Epithelial cell of proximal tubule (primary cell): ENCODE measurements at regions not wholly inside any gene's neighbourhood (a gene's known extent, or its start where the extent isn't known, plus 50 kb on each side); places are given as distances from the start of the nearest gene placed in this dataset.

Experiments used
- DNase-seq: peaks from one replicate; pipeline ENCODE4 v3.0.0-alpha.2; 2011; ENCODE audit warnings: low read depth
- H3K4me3 ChIP-seq: 2 replicates; pipeline ENCODE4 v1.5.1; 2011; ENCODE audit warnings: low read depth, mild to moderate bottlenecking, low read length
- TF ChIP-seq, protein P1 (sequence below): conservative IDR thresholded peaks from 2 replicates; pipeline ENCODE4 v1.5.1; 2012; ENCODE audit warnings: low read depth, mild to moderate bottlenecking, low read length

DNA sequence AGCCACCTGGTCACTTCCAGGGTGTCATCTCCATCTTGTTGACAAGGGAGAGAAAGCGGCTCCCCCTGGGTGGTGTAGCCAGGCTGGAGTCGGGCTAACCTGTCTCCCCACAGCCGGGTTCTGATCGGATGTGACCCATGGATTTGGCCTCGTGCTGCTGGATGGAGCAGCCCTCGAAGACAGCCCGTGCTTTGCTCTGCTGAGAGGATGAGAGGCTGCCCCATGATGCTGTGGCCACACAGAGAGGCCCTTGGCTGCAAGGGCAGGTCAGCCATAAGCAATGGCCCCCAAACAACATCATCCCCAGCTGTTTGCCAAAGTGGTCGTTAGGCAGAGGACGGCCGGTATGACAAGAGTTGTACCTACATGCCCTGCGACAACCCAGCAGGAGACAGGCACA lies 106.6 kb downstream of the HMX1 start:
- TF ChIP-seq, protein P1, sequence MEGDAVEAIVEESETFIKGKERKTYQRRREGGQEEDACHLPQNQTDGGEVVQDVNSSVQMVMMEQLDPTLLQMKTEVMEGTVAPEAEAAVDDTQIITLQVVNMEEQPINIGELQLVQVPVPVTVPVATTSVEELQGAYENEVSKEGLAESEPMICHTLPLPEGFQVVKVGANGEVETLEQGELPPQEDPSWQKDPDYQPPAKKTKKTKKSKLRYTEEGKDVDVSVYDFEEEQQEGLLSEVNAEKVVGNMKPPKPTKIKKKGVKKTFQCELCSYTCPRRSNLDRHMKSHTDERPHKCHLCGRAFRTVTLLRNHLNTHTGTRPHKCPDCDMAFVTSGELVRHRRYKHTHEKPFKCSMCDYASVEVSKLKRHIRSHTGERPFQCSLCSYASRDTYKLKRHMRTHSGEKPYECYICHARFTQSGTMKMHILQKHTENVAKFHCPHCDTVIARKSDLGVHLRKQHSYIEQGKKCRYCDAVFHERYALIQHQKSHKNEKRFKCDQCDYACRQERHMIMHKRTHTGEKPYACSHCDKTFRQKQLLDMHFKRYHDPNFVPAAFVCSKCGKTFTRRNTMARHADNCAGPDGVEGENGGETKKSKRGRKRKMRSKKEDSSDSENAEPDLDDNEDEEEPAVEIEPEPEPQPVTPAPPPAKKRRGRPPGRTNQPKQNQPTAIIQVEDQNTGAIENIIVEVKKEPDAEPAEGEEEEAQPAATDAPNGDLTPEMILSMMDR: no peak
- no peak for DNase-seq
- H3K4me3 ChIP-seq: no peak overlapping the region

DNA sequence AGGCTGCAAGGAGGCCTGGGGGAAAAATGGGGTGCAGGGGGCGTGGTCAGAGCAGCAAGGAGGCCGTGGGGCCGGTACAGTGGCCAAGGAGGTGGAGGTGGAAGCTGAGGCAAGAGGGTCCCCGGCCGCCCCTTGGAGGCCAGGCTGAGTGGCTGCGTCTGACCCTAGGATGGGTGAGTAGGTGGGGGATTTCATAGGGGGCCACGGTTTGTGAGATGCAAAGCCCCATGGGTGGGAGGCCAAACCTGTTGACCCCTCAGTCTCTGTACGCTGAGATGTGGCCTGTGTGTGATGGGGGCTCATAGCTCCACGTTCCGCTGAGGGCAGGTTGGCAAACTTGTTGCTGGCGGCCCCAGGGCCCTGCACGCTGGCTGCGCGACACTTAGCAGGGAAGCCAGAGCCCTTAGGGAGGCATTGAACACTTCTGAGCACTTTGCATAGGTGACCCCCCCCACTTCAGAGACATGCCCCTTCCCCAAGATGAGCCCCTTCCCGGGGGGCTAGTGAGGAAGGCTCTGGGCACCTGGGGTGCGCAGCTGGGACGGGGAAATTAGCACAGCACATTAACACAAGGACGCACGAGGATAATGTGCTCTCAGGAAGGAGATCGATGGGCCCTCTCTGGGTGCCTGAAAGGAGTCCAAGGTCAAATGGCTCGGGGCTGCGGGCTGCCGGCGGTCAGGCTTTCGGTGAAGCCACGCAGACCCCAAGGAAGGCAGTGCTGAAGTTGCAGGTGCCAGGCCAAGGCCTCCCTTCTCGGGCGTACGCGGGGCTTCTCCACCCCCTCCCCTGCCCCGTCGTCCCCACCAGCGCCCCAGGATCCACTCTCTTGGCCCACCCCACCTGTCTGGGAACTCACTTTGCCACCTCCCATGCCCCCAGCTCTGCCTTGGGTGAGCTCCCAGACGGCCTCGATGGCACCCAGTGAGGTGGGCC lies 107.4 kb downstream of the HMX1 start:
- DNase-seq: no peak
- no peak overlapping the region for H3K4me3 ChIP-seq
- TF ChIP-seq, protein P1: no peak

DNA sequence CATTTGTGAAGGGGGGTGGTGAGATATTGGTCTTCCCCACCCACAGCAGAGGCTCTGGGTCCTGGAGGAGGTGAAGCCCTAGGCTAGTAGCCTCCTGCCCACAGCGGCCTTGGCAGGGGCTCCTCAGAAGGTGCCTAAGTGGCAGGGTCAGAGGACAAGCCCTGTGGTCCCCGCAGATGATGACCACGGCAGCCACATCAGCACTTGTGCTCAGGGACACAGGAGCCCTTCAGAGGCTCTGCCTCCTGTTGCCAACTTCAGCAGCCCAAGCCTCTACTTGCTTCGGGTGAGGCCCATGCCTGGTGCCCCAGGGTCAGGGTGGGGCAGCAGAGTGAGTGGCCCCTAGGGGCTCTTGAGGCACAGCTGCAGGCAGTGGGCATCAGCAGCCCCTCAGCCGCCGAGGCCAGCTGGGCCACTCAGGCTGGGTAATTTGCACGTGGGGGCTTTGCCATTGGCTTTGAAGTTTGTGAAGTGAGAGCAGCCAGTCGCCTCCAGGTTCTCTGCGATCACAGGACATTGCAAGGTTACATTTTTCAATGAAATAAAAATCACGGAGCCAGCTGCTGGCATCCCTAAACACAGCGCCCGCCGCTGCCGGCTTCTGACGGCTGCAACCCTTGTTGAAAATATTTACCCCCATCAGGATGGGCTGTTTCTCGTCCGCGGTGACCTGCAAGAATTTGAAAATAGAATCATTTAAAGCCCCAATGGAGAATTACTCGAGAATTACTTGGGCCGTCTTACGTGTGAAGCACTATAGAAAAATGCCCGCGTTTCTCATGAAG lies 108.5 kb downstream of the HMX1 start:
- TF ChIP-seq, protein P1: no peak
- no peak for DNase-seq
- no peak overlapping the region for H3K4me3 ChIP-seq

DNA sequence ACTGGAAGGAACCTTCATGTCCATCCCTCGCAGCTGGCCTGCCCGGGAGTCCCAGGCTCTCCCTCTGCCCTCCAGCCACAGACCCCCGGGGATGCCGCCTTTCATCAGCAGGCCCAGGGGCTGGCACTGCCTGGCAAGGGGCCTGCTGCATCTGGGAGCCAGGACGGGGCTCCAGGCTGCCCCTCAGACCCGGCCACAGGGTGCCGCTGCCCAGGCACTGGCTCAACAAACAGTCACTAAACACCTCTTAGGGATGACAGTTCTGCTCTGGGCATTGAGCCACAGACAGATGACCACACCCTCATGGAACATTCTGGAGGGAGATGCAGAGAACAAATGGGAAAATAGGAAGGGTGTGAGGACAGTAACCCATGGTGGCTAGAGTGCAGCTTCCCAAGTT lies 109.3 kb downstream of the HMX1 start:
- no peak overlapping the region for H3K4me3 ChIP-seq
- no peak for DNase-seq
- TF ChIP-seq, protein P1: no peak

DNA sequence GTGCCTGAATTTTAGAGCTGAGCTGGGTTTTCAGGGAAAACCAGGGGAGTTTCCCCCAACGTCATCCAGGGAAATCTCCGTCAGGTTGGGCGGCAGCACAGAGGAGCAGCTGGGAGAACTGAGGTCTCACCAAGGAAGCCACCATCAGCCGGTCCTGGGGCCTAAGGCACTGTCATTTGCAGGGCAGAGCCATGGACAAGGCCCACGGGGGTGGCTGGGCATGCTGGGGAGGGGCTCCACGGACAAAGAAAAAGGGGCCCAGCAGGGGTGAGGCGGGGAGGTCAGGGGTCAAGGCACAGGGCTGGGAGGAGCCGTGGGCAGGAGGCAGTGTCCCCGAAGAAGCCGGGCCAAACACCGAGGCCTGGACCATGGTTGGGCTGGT lies 109.8 kb downstream of the HMX1 start:
- no peak overlapping the region for H3K4me3 ChIP-seq
- TF ChIP-seq, protein P1: no peak
- DNase-seq: no peak

DNA sequence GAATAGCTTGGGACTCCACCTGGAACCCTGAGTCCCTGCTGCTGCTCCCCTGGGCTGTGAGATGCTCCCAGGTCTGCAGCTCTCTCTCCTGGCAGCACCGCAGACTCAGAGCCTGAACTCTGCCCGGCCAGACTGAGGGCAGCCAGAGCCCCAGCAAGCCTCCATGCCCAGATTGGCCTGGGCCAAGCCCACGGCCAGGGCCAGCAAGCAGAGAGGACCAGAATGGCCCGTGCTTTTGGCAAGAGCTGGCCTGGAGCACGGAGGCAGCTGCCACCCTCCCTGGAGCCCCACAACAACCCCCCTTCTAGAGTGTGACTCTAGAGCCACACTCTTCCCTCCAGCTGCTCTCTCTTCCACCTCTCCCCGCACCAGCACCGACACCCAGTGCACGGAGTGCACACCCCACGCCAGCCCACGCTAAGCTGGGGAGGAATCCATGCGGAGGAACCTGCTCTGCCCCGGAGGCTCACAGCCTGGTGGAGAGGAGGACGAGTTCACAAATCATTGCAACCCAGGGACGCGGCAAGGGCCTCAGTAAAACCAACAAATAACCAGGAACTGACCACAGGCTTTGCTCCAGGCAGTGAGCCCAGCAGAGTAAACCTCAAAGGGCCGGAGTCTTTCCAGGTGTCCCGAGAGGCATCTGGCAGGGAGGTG lies 110.3 kb downstream of the HMX1 start:
- no peak overlapping the region for H3K4me3 ChIP-seq
- no peak for DNase-seq
- TF ChIP-seq, protein P1: no peak
